Thoracic aorta (tissue), 2 donors: ENCODE measurements at regions not wholly inside any gene's neighbourhood (a gene's known extent, or its start where the extent isn't known, plus 50 kb on each side); places are given as distances from the start of the nearest gene placed in this dataset.
"Not testable (repeated sequence)": the region's sequence is repeated elsewhere in the genome, so short reads cannot be mapped to it uniquely, and the experiment has no call there.

Experiments used
- ATAC-seq: fragments of 150-250 bp; one replicate; pipeline ENCODE4 v1.8.0; 2017; ENCODE audit warnings: low read depth; ENCODE audit not compliant: insufficient number of reproducible peaks, low FRiP score
- DNase-seq: peaks from one replicate; pipeline ENCODE4 v3.0.0-alpha.2; 2020; ENCODE audit warnings: low spot score
- H3K27ac ChIP-seq, 2 donors: fragments of 200-600 bp; sonication (generic); 1 replicate in 1 of 2; 2 replicates in 1 of 2; pipeline ENCODE4 v1.5.1; 2016; ENCODE audit warnings: mild to moderate bottlenecking in 2 of 2, moderate library complexity in 2 of 2
- H3K27me3 ChIP-seq: fragments of 200-600 bp; sonication (generic); replicated peaks from 2 replicates; pipeline ENCODE4 v1.6.0; 2016; ENCODE audit warnings: mild to moderate bottlenecking; ENCODE audit not compliant: insufficient read depth
- H3K36me3 ChIP-seq: fragments of 200-600 bp; sonication (generic); one replicate; pipeline ENCODE4 v1.5.1; 2016
- H3K4me1 ChIP-seq, 2 donors: fragments of 200-600 bp; sonication (generic); 1 replicate in 1 of 2; 2 replicates in 1 of 2; pipeline versions ENCODE4 v1.5.1 to v1.6.0; 2016; ENCODE audit warnings: low read depth in 2 of 2, mild to moderate bottlenecking in 1 of 2; ENCODE audit not compliant: control insufficient read depth in 1 of 2
- H3K4me3 ChIP-seq: fragments of 200-600 bp; sonication (generic); 2 replicates; pipeline ENCODE4 v1.5.1; 2016; ENCODE audit warnings: mild to moderate bottlenecking
- H3K9me3 ChIP-seq: fragments of 200-600 bp; sonication (generic); 2 replicates; pipeline ENCODE4 v1.5.1; 2016
- TF ChIP-seq, protein P1 (sequence below): fragments of 200-600 bp; sonication (generic); IDR thresholded peaks from one replicate; pipeline ENCODE4 v1.5.1; 2019; ENCODE audit warnings: antibody characterized with exemption

DNA sequence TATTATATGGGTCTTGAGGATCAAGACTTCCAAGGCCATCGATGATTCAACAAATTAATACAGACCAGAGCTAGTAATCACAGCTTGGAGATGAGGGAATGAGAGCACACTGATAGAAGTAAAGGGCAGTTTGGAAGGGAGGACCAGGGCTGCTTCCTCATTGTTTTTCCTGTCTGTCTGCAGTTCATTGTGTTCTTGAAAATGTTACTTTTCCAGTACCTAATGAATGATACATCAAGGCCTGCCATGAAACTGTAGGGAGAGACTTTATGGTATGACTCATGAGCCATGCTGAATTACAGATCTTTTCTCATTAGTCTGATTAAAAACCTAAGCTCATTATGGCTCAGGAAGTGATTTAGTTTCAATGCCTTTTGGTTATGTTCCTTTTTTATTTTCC, 855.6 kb downstream of the KCNA4 start:
- Histone ChIP-seq H3K9me3 (no peaks in the 10 kb centered on the region), H3K4me3 (no peak overlapping the region), H3K36me3 (no peaks in the 10 kb centered on the region), H3K27me3 (no peaks in the 10 kb centered on the region), H3K27ac (no peak overlapping the region), H3K4me1 (no peaks in the 10 kb centered on the region)
- TF ChIP-seq, protein P1, sequence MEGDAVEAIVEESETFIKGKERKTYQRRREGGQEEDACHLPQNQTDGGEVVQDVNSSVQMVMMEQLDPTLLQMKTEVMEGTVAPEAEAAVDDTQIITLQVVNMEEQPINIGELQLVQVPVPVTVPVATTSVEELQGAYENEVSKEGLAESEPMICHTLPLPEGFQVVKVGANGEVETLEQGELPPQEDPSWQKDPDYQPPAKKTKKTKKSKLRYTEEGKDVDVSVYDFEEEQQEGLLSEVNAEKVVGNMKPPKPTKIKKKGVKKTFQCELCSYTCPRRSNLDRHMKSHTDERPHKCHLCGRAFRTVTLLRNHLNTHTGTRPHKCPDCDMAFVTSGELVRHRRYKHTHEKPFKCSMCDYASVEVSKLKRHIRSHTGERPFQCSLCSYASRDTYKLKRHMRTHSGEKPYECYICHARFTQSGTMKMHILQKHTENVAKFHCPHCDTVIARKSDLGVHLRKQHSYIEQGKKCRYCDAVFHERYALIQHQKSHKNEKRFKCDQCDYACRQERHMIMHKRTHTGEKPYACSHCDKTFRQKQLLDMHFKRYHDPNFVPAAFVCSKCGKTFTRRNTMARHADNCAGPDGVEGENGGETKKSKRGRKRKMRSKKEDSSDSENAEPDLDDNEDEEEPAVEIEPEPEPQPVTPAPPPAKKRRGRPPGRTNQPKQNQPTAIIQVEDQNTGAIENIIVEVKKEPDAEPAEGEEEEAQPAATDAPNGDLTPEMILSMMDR = no peak
- ATAC-seq = no peak
- no peak for DNase-seq

DNA sequence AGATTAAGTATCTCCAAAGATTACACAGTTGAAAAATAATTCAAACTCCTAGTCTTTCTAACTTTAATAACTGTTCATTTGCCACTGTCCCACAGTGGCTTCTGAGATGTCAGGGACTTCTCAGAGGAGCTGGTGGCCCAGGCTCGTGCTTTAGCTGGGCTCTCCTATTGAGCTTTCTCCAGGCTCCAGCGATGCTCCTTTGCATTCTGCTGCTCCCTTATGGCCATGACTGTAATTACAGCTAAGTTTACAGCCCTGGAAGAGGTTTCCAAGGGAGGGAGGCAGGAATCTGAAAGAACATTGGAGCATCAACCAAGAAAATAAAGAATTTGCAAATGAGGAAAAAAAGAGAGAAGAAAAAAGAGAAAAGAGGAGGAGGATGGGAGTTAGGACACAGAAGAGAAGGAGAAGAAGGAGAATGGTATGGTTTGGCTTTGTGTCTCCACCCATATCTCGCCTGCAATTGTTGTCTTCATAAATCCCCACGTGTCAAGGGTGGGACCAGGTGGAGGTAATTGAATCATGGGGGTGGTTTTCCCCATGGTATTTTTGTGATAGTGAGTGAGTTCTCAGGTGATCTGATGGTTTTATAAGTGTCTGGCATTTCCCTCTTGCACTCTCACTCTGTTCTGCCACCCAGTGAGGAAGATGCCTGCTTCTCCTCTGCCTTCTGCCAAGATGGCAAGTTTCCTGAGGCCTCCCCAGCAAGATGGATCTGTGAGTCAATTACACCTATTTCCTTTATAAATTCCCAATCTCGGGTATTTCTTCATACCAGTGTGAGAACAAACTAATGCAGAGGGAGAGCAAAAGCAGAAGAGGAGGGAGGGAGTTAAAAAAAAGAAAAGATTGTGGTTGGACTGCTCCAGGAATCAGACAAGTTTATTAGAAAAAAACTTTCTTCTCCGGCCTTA, 857.0 kb downstream of the KCNA4 start:
- Histone ChIP-seq H3K27me3 (no peaks in the 10 kb centered on the region), H3K27ac (no peak overlapping the region), H3K9me3 (no peaks in the 10 kb centered on the region), H3K36me3 (no peaks in the 10 kb centered on the region), H3K4me3 (no peak overlapping the region), H3K4me1 (no peaks in the 10 kb centered on the region)
- no peak for DNase-seq
- TF ChIP-seq, protein P1 = peak; percentile 53
- no peak for ATAC-seq

DNA sequence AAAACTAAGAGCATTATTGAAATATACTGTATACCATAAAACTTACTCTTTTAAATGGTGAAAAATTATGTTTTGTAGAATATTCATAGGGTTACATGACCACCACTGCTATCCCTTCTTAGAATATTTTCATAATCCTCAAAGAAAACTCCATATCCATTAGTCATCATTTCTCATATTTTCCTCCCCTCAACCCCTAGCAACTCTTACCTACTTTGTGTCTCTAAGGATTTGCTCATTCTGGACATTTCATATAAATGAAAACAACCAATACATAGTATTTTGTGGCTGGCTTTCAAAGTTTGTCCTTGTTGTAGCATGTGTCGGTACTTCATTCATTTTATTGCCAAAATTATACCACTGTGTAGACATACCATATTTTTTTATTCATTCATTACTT, 863.8 kb downstream of the KCNA4 start:
- H3K27ac ChIP-seq = no peak overlapping the region
- ATAC-seq (no peak), DNase-seq (no peak)
- TF ChIP-seq, protein P1 = no peak
- H3K4me3 ChIP-seq = no peak overlapping the region
- H3K36me3 ChIP-seq = no peaks in the 10 kb centered on the region
- H3K27me3 ChIP-seq = no peaks in the 10 kb centered on the region
- no peaks in the 10 kb centered on the region for H3K4me1 ChIP-seq
- peaks cover 3% of the 10 kb centered on the region for H3K9me3 ChIP-seq

DNA sequence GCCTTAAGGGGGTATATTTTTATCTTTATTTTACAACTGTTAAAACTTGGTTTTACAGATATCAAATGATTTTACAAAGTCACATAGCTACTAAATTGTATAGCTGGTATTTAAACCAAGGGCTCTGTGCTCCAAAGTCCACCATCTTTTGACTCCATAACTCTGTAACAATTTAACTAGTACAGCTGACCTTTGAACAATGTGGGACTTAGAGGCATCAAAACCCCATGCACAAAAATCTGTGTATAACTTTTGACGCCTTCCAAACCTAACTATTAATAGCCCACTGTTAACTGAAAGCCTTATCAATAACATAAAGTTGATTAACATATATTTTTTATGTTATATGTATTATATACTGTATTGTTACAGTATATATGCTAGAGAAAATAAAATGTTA, 874.3 kb downstream of the KCNA4 start:
- H3K4me1 ChIP-seq, H3K27ac ChIP-seq, H3K36me3 ChIP-seq, H3K4me3 ChIP-seq, ATAC-seq, H3K27me3 ChIP-seq, H3K9me3 ChIP-seq, DNase-seq: not testable (repeated sequence)

DNA sequence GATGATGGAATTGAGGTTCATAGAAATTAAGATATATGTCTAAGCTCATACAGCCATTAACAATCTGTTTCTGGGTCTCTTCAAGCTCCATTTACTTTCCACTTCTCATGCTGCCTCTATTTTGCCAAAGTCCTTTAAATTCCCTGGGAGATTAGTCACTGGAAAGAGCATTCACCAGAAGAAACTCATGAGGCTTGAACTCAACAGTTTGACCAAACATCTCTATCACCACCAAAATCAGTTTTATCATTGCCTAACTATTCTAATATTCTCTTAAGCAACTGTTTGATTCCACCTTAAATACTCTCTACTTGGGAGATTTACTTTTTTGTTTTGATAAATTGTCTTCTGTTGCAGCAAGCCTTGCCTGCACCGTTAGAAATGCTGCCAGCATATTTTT, 881.3 kb downstream of the KCNA4 start:
- Histone ChIP-seq H3K4me1 (no peaks in the 10 kb centered on the region), H3K4me3 (no peak overlapping the region), H3K27ac (no peak overlapping the region), H3K9me3 (no peaks in the 10 kb centered on the region), H3K36me3 (no peaks in the 10 kb centered on the region), H3K27me3 (no peaks in the 10 kb centered on the region)
- TF ChIP-seq, protein P1 = no peak
- ATAC-seq (no peak), DNase-seq (no peak)

DNA sequence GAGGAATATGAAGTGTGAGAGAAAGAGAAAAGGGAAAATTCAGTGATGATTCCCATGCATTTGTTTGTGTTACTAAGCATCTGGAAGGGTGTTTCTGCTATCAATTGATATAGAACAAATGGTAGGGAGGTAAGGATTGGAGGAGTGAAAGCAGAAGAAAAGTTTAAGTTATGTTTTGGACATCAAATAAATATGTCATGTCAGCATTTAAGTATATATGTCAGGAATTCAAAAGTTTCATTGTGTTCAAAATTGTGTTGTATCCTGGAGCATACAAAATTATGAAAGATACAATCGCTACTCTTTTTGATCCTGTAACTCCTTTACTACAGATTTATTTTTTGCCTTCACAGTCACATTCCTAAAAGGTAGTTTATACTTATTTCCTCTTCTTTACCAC, 885.8 kb downstream of the KCNA4 start:
- Histone ChIP-seq H3K27me3 (no peaks in the 10 kb centered on the region), H3K27ac (no peak overlapping the region), H3K36me3 (no peaks in the 10 kb centered on the region), H3K4me3 (no peak overlapping the region), H3K9me3 (no peaks in the 10 kb centered on the region), H3K4me1 (no peaks in the 10 kb centered on the region)
- DNase-seq (no peak), ATAC-seq (no peak)
- TF ChIP-seq, protein P1 = no peak
